ENCODE measurements at regions not wholly inside any gene's neighbourhood (a gene's known extent, or its start where the extent isn't known, plus 50 kb on each side); places are given as distances from the start of the nearest gene placed in this dataset.

DNA sequence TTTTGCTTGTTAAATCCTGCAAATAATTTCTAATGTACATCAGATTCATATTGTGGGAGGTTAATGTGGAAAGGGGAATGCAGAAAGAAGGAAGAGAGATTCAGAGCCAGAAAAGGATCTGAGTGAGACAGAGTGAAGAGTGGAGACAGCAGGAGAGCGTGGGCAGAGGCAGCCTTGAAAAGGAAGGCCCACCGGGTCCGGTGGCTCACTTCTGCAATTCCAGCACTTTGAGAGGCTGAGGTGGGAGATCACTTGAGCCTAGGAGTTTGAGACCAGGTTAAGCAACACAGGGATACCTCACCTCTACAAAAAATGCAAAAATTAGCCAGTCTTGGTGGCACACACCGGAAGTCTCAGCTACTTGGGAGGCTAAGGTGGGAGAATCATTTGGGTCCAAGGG, 222.0 kb upstream of the RAB4A start:
- Histone ChIP-seq H3K4me3 (no peak overlapping the region), H3K9me3 (no peaks in the 10 kb centered on the region), H3K36me3 (no peaks in the 10 kb centered on the region), H3K27ac (no peak overlapping the region), H3K27me3 (no peaks in the 10 kb centered on the region), H3K4me1 (no peaks in the 10 kb centered on the region)
- TF ChIP-seq, protein P1, sequence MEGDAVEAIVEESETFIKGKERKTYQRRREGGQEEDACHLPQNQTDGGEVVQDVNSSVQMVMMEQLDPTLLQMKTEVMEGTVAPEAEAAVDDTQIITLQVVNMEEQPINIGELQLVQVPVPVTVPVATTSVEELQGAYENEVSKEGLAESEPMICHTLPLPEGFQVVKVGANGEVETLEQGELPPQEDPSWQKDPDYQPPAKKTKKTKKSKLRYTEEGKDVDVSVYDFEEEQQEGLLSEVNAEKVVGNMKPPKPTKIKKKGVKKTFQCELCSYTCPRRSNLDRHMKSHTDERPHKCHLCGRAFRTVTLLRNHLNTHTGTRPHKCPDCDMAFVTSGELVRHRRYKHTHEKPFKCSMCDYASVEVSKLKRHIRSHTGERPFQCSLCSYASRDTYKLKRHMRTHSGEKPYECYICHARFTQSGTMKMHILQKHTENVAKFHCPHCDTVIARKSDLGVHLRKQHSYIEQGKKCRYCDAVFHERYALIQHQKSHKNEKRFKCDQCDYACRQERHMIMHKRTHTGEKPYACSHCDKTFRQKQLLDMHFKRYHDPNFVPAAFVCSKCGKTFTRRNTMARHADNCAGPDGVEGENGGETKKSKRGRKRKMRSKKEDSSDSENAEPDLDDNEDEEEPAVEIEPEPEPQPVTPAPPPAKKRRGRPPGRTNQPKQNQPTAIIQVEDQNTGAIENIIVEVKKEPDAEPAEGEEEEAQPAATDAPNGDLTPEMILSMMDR (IDR thresholded peaks at IDR 0.05): no peak
- peak; percentile 28 for DNase-seq (ENCODE audit: low spot score)

DNA sequence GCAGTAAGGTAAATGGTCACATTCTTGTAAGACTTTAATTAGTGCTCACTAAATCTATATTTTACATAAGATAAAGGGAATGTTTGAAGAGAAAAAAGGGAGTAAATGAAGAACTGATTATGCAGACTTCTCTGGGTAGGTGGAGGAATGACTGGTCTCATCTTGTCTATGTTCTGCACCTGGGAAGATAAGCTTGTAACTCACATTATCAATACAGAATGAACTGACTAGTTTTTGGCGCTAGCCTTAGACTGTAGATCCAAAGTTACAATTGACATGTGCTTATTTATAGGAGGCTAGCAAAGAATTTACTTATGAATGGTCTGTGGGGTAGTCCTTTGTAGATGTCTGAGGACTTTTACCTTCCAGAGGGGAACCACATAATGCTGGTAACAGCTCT, 214.9 kb upstream of the RAB4A start:
- Histone ChIP-seq H3K4me1 (peaks cover 0 to 27% of the 10 kb centered on the region in 2 donors), H3K9me3 (no peaks in the 10 kb centered on the region), H3K27ac (no peak overlapping the region), H3K36me3 (no peaks in the 10 kb centered on the region), H3K4me3 (no peak overlapping the region), H3K27me3 (no peaks in the 10 kb centered on the region)
- no peak for DNase-seq (ENCODE audit: low spot score)
- TF ChIP-seq, protein P1 (IDR thresholded peaks at IDR 0.05): no peak

GRCh38 chr1:229058111-229058561, 212.8 kb upstream of the RAB4A start:
- Histone ChIP-seq H3K4me1 (peaks cover 0 to 42% of the 10 kb centered on the region in 2 donors), H3K27me3 (no peaks in the 10 kb centered on the region)
- TF ChIP-seq, protein P1 (IDR thresholded peaks at IDR 0.05): no peak

DNA sequence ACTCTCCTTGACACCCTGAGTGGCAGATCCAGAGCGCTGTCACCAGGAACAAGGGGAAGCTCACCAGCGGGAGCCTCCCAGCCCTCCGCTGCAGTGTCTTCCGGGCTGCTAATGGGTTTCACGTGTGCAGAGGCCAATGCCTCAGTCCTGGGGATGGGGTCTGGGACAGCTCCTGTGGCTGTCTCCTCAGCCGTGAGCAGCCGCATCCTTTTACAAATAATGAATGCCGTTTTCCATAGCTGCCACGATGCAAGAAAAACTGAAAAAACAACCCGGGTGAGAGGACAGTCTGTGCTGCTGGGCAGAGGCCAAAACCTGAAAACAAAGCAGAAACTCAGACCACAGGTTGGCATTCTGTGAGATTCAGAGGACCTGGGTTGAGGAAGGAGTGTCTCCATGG, 212.2 kb upstream of the RAB4A start:
- H3K27me3 ChIP-seq: no peaks in the 10 kb centered on the region
- H3K36me3 ChIP-seq: no peaks in the 10 kb centered on the region
- no peaks in the 10 kb centered on the region for H3K9me3 ChIP-seq
- peaks cover 0 to 45% of the 10 kb centered on the region in 2 donors for H3K4me1 ChIP-seq
- no peak overlapping the region for H3K27ac ChIP-seq
- no peak overlapping the region for H3K4me3 ChIP-seq
- TF ChIP-seq, protein P1 (IDR thresholded peaks at IDR 0.05): no peak
- DNase-seq (ENCODE audit: low spot score): no peak

More at GRCh38 chr1:229058111-229058561, 212.8 kb upstream of the RAB4A start:
- H3K9me3 ChIP-seq: no peaks in the 10 kb centered on the region
- H3K4me3 ChIP-seq: no peak overlapping the region
- no peak for DNase-seq (ENCODE audit: low spot score)
- no peak overlapping the region for H3K27ac ChIP-seq
- no peaks in the 10 kb centered on the region for H3K36me3 ChIP-seq

GRCh38 chr1:229059671-229060539, 211.0 kb upstream of the RAB4A start:
- Histone ChIP-seq H3K27ac (no peak overlapping the region), H3K4me1 (peaks cover 0 to 46% of the 10 kb centered on the region in 2 donors), H3K36me3 (no peaks in the 10 kb centered on the region), H3K4me3 (no peak overlapping the region), H3K9me3 (no peaks in the 10 kb centered on the region), H3K27me3 (no peaks in the 10 kb centered on the region)
- no peak for DNase-seq (ENCODE audit: low spot score)
- TF ChIP-seq, protein P1 (IDR thresholded peaks at IDR 0.05): no peak
